NCI-H774 (cell line): ENCODE measurements at regions not wholly inside any gene's neighbourhood (a gene's known extent, or its start where the extent isn't known, plus 50 kb on each side); places are given as distances from the start of the nearest gene placed in this dataset.

Source experiments
- DNase-seq: peaks from one replicate; lab custom pipeline; 2025; lab: John Stamatoyannopoulos, UW

DNA sequence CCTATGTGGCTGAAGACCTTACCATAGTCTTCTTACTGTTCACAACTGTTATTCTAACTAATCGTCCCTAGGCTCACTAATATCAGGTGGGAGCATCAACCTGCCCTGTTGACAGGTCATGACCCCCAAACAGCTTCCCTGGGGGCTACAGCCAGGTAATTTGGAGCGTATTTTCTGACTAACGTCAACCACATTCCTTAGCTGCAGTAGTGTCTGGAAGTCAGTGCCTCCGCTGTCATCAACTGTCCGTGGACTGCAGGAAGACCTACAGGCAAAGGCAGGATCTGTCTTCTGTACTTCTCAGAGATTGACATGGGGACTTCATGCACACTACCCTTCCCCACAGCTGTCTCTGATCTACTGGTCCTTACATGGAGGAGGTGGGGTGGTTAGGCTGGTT lies 456.9 kb downstream of the BCL11A start:
- DNase-seq, result no peak

- no peak for DNase-seq
Observed at GRCh38 chr2:60095903-60096302, 457.6 kb downstream of the BCL11A start.

GRCh38 chr2:60095202-60095815 lies 458.1 kb downstream of the BCL11A start:
- no peak for DNase-seq

DNA sequence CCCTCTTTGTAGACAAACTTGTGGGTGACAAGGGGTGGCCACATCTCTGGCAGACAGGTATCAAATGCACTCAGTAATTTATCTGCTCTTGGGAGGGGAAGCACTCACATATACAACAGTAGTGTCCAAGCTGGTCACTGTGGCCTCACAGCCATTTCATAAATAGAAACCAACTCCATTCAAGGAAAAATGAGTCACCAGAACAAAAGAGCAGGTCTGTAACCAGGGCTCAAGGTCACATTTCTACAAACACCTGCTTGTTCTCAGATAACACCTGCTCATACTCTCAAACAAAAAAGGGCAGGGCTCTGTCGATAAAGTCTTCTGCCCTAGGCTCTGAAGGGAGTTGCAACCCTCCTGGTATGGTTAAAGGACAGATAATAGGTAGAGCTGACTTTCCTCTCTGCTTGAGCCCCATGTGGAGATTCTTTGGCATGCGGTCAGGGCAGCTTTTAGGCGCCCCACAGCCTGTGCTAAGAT lies 459.0 kb downstream of the BCL11A start:
- peak; percentile 76 for DNase-seq

GRCh38 chr2:60092781-60093180 lies 460.7 kb downstream of the BCL11A start:
- no peak for DNase-seq

GRCh38 chr2:60091894-60092293 lies 461.6 kb downstream of the BCL11A start:
- DNase-seq, result no peak

GRCh38 chr2:60091266-60091665 lies 462.2 kb downstream of the BCL11A start:
- no peak for DNase-seq

- DNase-seq, result no peak
Observed at GRCh38 chr2:60079562-60079961, 473.9 kb downstream of the BCL11A start.

GRCh38 chr2:60075048-60075447 lies 478.4 kb downstream of the BCL11A start:
- DNase-seq, result no peak

- DNase-seq, result no peak
Observed at GRCh38 chr2:60073201-60073600, 480.3 kb downstream of the BCL11A start.

GRCh38 chr2:60072609-60073008 lies 480.8 kb downstream of the BCL11A start:
- no peak for DNase-seq

GRCh38 chr2:60071490-60071831 lies 482.0 kb downstream of the BCL11A start:
- no peak for DNase-seq

GRCh38 chr2:60070736-60071489 lies 482.5 kb downstream of the BCL11A start:
- no peak for DNase-seq

GRCh38 chr2:60070196-60070595 lies 483.3 kb downstream of the BCL11A start:
- DNase-seq, result no peak

DNA sequence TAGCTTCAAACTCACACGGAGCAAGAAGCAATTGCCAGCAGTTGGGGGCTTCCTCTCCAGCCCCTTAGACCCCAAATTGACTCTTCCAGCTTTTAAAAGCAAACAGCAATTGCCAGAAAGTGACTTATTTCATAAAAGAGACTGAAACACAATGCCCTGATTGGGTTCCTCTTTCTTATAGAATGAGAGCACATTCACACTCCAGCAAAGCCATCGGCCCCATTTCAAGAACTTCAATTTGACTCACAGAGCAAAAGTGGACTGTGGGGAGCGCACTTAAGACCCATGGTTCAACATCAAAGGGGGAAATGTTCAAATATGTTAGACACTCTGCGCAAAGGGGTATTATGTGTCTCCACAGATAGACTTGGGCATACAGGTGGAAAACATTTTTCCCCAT lies 484.7 kb downstream of the BCL11A start:
- DNase-seq, result no peak

DNA sequence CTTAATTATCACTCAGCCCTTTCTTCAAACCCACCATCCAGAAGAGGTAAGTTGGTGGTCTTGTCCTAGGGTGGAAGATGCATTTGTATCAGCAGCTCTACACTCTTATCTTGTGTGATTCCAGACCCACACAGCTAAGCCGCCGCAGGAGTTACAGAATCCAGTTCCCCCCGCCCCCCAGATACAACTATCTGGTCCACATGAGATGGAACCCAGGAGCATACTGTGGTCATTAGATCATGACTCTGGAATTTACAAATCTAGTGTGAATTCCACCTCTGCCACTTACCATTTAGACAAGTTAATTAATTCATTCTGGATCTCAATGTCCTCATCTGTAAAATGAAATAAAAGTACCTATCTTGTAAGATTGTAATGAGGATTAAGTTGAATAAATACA lies 486.4 kb downstream of the BCL11A start:
- DNase-seq, result no peak

GRCh38 chr2:60066096-60066839 lies 487.2 kb downstream of the BCL11A start:
- DNase-seq, result no peak

DNA sequence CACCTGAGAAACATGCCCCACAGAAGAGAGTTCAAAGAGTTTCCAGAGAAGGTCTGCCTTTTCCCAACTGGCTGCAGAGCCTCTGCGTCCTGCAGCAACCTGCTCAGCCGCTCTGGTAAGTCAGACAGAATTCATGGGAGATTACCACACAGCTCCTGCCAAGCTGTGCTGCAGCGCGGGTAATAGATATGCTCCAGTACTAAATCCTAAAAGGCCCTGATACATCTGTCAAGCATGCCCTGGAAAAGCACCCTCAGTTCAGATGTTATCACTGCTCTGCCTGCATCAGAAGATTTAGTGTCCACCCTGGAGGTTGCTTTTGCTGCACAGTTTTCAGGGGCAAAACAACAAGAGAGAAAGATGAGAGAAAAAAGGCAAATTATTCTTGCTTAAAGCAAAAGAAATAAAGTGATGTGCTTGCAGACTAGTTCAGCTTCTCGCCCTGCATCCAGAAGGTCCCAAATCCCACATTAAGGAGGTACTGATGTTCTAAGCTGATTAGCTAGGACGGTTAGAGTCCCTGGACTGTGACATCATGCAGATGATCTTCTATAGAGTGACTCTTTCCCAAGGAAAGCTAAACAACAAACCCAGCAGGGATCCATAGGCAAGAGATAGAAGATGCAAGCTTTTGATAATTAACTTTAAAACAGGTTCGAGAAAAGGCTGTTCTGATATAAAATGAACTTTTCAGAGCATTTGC lies 488.6 kb downstream of the BCL11A start:
- no peak for DNase-seq

DNA sequence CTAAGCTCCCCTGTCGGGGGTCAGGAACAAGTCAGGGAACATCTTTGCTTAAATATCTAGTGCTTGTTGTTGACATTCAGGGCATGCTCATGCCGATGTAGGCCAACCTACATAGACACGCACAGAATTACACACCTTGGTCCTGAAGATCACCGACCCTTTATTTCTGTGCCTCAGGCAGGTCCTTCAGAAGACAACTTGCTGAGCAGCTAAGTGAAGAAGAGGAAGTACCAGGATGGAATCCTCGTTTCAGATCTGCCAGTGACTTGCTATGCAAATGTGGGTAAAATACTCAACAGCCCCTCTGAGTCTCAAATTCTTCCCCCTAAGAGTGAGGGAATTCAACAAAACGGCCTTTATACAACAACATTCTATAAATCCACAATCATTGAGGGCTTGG lies 494.7 kb downstream of the BCL11A start:
- DNase-seq, result no peak

DNA sequence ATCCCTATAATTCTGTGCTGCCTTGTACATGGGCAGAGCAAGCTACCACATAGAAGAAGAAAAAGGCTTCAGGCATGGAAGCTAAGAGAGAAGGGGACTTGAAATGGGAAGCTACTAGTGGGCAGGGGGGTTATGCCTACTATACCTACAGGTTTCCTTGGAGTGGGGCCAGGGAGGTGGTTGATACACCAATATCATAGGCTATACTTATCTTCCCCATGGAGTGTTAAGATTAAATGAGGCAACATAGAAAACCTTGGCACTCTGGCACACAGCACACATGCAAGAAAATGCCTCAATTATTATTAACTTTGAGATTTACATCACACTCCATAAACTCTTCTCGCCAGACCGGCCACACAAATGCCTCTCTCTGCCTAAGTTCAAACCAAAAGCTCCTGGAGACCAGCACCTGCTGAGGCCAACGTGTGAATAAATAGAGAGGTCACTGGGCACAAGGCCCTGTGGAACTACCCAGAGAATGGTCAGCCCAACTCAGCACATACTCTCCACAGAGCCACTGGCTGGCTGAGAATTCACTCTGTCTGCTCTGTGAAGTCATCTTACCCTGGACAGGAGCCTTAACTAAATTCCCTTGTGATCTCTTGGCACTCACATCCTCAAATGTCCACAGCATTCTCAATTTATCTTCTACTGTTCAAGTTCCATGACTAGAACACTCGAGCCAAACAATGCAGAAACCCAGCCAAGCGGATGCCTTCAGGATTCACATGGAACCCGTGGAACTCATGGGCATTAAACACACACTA lies 498.7 kb downstream of the BCL11A start:
- DNase-seq, result no peak

DNA sequence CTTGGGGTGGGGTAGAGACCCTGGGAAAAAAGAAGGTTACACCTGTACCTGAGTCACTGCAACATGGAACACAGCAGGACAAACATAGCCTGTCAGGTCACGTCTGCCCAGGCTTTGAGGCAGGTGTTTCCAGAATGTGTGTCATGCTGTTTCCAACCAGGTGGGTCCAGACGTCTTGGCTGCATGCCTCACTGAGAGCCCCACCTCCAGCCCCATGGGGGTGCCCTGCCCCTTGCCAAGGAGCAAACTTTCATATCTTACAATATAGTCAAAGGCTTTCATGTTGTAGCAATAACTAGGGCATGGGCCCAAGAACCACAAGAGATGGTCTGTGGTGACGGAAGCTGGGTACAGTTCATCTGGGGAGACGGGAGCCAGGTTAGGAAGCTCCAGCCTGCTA lies 499.7 kb downstream of the BCL11A start:
- no peak for DNase-seq

- DNase-seq, result no peak
Observed at GRCh38 chr2:60052601-60053000, 500.9 kb downstream of the BCL11A start.
